ENCODE measurements at regions not wholly inside any gene's neighbourhood (a gene's known extent, or its start where the extent isn't known, plus 50 kb on each side); places are given as distances from the start of the nearest gene placed in this dataset.
"Not testable (repeated sequence)": the region's sequence is repeated elsewhere in the genome, so short reads cannot be mapped to it uniquely, and the experiment has no call there.

DNA sequence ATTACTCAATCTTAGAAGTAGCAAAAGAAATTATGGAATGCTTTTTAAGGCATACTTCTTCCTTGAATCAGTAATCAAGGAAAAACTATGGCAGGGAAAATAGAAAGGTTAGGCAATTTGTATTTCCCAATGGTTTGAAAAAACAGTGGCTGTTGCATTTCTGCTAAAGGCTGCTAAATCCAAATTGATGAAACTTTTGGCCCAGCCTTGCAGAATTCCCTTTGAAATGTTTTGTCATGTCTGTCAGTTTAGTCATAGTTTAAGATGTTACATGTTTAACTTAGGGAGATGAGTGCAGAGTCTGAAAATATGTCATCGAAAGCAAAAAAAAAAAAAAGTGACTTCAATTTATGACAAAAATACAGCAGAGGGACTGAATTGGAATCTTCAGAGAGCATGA is 878.9 kb upstream of the WWC1 start:
- H3K9me3 ChIP-seq (ENCODE audit: control insufficient read depth in 2 of 2, low read length in 2 of 2): no peaks in the 10 kb centered on the region
- ATAC-seq (ENCODE audit: low read depth in 2 of 2): no peak
- H3K27me3 Mint-ChIP-seq: no peaks in the 10 kb centered on the region
- no peaks in the 10 kb centered on the region for H3K4me1 Mint-ChIP-seq
- DNase-seq: no peak
- H3K4me3 Mint-ChIP-seq: no peak overlapping the region
- H3K4me3 ChIP-seq (ENCODE audit: low read depth, low read length): no peak overlapping the region
- peaks cover 0 to 10% (median 3%) of the 10 kb centered on the region in 7 donors for H3K9me3 Mint-ChIP-seq
- no peaks in the 10 kb centered on the region for H3K27me3 ChIP-seq (ENCODE audit: control insufficient read depth, insufficient read depth, low read length)
- no peak overlapping the region for H3K27ac Mint-ChIP-seq
- no peaks in the 10 kb centered on the region for H3K36me3 ChIP-seq (ENCODE audit: control insufficient read depth, insufficient read depth, low read length)
- H3K27ac ChIP-seq (ENCODE audit: insufficient read depth, low read length, poor library complexity, severe bottlenecking): no peak overlapping the region
- H3K4me1 ChIP-seq (ENCODE audit: control insufficient read depth, insufficient read depth, low read length, poor library complexity, severe bottlenecking): no peaks in the 10 kb centered on the region
- no peaks in the 10 kb centered on the region for H3K36me3 Mint-ChIP-seq

GRCh38 chr5:167413506-167413905 is 877.9 kb upstream of the WWC1 start:
- no peak overlapping the region for H3K27ac ChIP-seq (ENCODE audit: insufficient read depth, low read length, poor library complexity, severe bottlenecking)
- Mint-ChIP-seq H3K4me3 (no peak overlapping the region), H3K27ac (no peak overlapping the region), H3K4me1 (no peaks in the 10 kb centered on the region), H3K9me3 (peaks cover 0 to 13% (median 4%) of the 10 kb centered on the region in 7 donors), H3K36me3 (no peaks in the 10 kb centered on the region), H3K27me3 (no peaks in the 10 kb centered on the region)
- peaks cover 0 to 2% of the 10 kb centered on the region in 2 experiments for H3K9me3 ChIP-seq (ENCODE audit: control insufficient read depth in 2 of 2, low read length in 2 of 2)
- H3K4me3 ChIP-seq (ENCODE audit: low read depth, low read length): no peak overlapping the region
- H3K36me3 ChIP-seq (ENCODE audit: control insufficient read depth, insufficient read depth, low read length): no peaks in the 10 kb centered on the region
- no peaks in the 10 kb centered on the region for H3K27me3 ChIP-seq (ENCODE audit: control insufficient read depth, insufficient read depth, low read length)
- ATAC-seq (ENCODE audit: low read depth in 2 of 2) (no peak), DNase-seq (no peak)
- H3K4me1 ChIP-seq (ENCODE audit: control insufficient read depth, insufficient read depth, low read length, poor library complexity, severe bottlenecking): no peaks in the 10 kb centered on the region

DNA sequence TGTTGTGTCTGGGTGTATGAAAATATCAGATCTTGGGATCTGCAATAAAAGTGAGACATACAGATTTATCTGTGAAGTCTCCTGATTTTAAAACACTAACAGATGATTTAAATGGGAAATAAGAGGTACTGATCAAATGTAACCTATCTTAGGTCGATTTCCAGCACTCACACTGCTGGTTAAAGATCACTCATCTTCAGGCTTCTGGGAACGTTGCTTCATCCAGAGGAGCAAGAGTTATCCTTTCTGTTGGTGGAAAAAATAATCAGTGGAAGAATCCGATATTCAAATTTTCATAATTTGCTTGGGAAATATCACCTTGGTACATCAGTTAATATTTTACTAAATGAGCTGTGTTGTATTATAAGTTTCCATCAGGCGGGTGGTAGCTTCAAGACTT is 876.8 kb upstream of the WWC1 start:
- Histone ChIP-seq H3K9me3 (ENCODE audit: control insufficient read depth in 2 of 2, low read length in 2 of 2) (peaks cover 0 to 3% of the 10 kb centered on the region in 2 experiments), H3K4me1 (ENCODE audit: control insufficient read depth, insufficient read depth, low read length, poor library complexity, severe bottlenecking) (no peaks in the 10 kb centered on the region), H3K27ac (ENCODE audit: insufficient read depth, low read length, poor library complexity, severe bottlenecking) (no peak overlapping the region), H3K36me3 (ENCODE audit: control insufficient read depth, insufficient read depth, low read length) (no peaks in the 10 kb centered on the region), H3K4me3 (ENCODE audit: low read depth, low read length) (no peak overlapping the region), H3K27me3 (ENCODE audit: control insufficient read depth, insufficient read depth, low read length) (no peaks in the 10 kb centered on the region)
- no peak overlapping the region for H3K4me3 Mint-ChIP-seq
- no peaks in the 10 kb centered on the region for H3K27me3 Mint-ChIP-seq
- H3K36me3 Mint-ChIP-seq: no peaks in the 10 kb centered on the region
- DNase-seq (no peak), ATAC-seq (ENCODE audit: low read depth in 2 of 2) (no peak)
- no peaks in the 10 kb centered on the region for H3K4me1 Mint-ChIP-seq
- no peak overlapping the region for H3K27ac Mint-ChIP-seq
- H3K9me3 Mint-ChIP-seq: peaks cover 0 to 16% (median 3%) of the 10 kb centered on the region in 7 donors

GRCh38 chr5:167415779-167416746 is 875.4 kb upstream of the WWC1 start:
- H3K4me3 Mint-ChIP-seq: no peak overlapping the region
- H3K27me3 Mint-ChIP-seq: no peaks in the 10 kb centered on the region
- Histone ChIP-seq H3K4me3 (ENCODE audit: low read depth, low read length) (no peak overlapping the region), H3K36me3 (ENCODE audit: control insufficient read depth, insufficient read depth, low read length) (no peaks in the 10 kb centered on the region), H3K9me3 (ENCODE audit: control insufficient read depth in 2 of 2, low read length in 2 of 2) (peaks cover 0 to 3% of the 10 kb centered on the region in 2 experiments), H3K27ac (ENCODE audit: insufficient read depth, low read length, poor library complexity, severe bottlenecking) (no peak overlapping the region), H3K27me3 (ENCODE audit: control insufficient read depth, insufficient read depth, low read length) (no peaks in the 10 kb centered on the region), H3K4me1 (ENCODE audit: control insufficient read depth, insufficient read depth, low read length, poor library complexity, severe bottlenecking) (no peaks in the 10 kb centered on the region)
- H3K4me1 Mint-ChIP-seq: no peaks in the 10 kb centered on the region
- H3K36me3 Mint-ChIP-seq: no peaks in the 10 kb centered on the region
- ATAC-seq (ENCODE audit: low read depth in 2 of 2): no peak
- peaks cover 0 to 25% (median 3%) of the 10 kb centered on the region in 7 donors for H3K9me3 Mint-ChIP-seq
- DNase-seq: no peak
- H3K27ac Mint-ChIP-seq: no peak overlapping the region

GRCh38 chr5:167417662-167418061 is 873.8 kb upstream of the WWC1 start:
- DNase-seq (no peak), ATAC-seq (ENCODE audit: low read depth in 2 of 2) (no peak)
- Mint-ChIP-seq H3K4me3 (no peak overlapping the region), H3K36me3 (no peaks in the 10 kb centered on the region), H3K9me3 (peaks cover 0 to 33% (median 4%) of the 10 kb centered on the region in 7 donors), H3K27ac (no peak overlapping the region), H3K27me3 (no peaks in the 10 kb centered on the region), H3K4me1 (no peaks in the 10 kb centered on the region)
- no peak overlapping the region for H3K27ac ChIP-seq (ENCODE audit: insufficient read depth, low read length, poor library complexity, severe bottlenecking)
- no peaks in the 10 kb centered on the region for H3K4me1 ChIP-seq (ENCODE audit: control insufficient read depth, insufficient read depth, low read length, poor library complexity, severe bottlenecking)
- peaks cover 0 to 3% of the 10 kb centered on the region in 2 experiments for H3K9me3 ChIP-seq (ENCODE audit: control insufficient read depth in 2 of 2, low read length in 2 of 2)
- no peak overlapping the region for H3K4me3 ChIP-seq (ENCODE audit: low read depth, low read length)
- no peaks in the 10 kb centered on the region for H3K36me3 ChIP-seq (ENCODE audit: control insufficient read depth, insufficient read depth, low read length)
- no peaks in the 10 kb centered on the region for H3K27me3 ChIP-seq (ENCODE audit: control insufficient read depth, insufficient read depth, low read length)

DNA sequence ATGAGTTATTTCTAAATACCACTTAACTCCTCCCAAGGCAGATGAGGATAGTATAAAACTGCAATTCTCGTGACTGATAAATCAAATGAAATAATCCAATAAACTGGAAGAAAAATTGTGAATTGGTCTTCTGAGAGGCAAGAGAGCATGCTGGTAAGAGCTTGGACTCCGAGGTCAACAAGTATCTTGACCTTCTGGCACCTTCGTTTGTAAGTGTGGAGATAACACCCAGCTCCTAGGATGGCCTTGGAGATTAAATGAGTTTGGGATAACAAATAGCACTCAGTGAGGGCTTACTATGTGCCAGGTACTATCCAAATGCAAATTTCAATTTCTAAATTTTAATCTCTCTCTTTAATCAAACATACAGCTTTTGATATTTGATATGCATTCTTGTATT is 866.3 kb upstream of the WWC1 start:
- Histone ChIP-seq H3K27me3 (ENCODE audit: control insufficient read depth, insufficient read depth, low read length) (no peaks in the 10 kb centered on the region), H3K4me3 (ENCODE audit: low read depth, low read length) (no peak overlapping the region), H3K27ac (ENCODE audit: insufficient read depth, low read length, poor library complexity, severe bottlenecking) (no peak overlapping the region), H3K9me3 (ENCODE audit: control insufficient read depth in 2 of 2, low read length in 2 of 2) (peaks cover 0 to 5% of the 10 kb centered on the region in 2 experiments), H3K4me1 (ENCODE audit: control insufficient read depth, insufficient read depth, low read length, poor library complexity, severe bottlenecking) (no peaks in the 10 kb centered on the region), H3K36me3 (ENCODE audit: control insufficient read depth, insufficient read depth, low read length) (no peaks in the 10 kb centered on the region)
- no peak overlapping the region for H3K27ac Mint-ChIP-seq
- no peaks in the 10 kb centered on the region for H3K4me1 Mint-ChIP-seq
- DNase-seq: no peak
- no peaks in the 10 kb centered on the region for H3K27me3 Mint-ChIP-seq
- H3K4me3 Mint-ChIP-seq: no peak overlapping the region
- no peak for ATAC-seq (ENCODE audit: low read depth in 2 of 2)
- H3K9me3 Mint-ChIP-seq: peaks cover 0 to 25% (median 2%) of the 10 kb centered on the region in 7 donors
- no peaks in the 10 kb centered on the region for H3K36me3 Mint-ChIP-seq

GRCh38 chr5:167426501-167426900 is 864.9 kb upstream of the WWC1 start:
- H3K4me1 ChIP-seq (ENCODE audit: control insufficient read depth, insufficient read depth, low read length, poor library complexity, severe bottlenecking): no peaks in the 10 kb centered on the region
- no peak overlapping the region for H3K27ac Mint-ChIP-seq
- peaks cover 0 to 5% of the 10 kb centered on the region in 2 experiments for H3K9me3 ChIP-seq (ENCODE audit: control insufficient read depth in 2 of 2, low read length in 2 of 2)
- H3K27ac ChIP-seq (ENCODE audit: insufficient read depth, low read length, poor library complexity, severe bottlenecking): no peak overlapping the region
- no peak overlapping the region for H3K4me3 ChIP-seq (ENCODE audit: low read depth, low read length)
- H3K27me3 ChIP-seq (ENCODE audit: control insufficient read depth, insufficient read depth, low read length): no peaks in the 10 kb centered on the region
- H3K36me3 ChIP-seq (ENCODE audit: control insufficient read depth, insufficient read depth, low read length): no peaks in the 10 kb centered on the region
- H3K27me3 Mint-ChIP-seq: no peaks in the 10 kb centered on the region
- no peaks in the 10 kb centered on the region for H3K4me1 Mint-ChIP-seq
- peaks cover 0 to 19% (median 2%) of the 10 kb centered on the region in 7 donors for H3K9me3 Mint-ChIP-seq
- no peak overlapping the region for H3K4me3 Mint-ChIP-seq
- DNase-seq: no peak
- H3K36me3 Mint-ChIP-seq: no peaks in the 10 kb centered on the region
- no peak for ATAC-seq (ENCODE audit: low read depth in 2 of 2)

DNA sequence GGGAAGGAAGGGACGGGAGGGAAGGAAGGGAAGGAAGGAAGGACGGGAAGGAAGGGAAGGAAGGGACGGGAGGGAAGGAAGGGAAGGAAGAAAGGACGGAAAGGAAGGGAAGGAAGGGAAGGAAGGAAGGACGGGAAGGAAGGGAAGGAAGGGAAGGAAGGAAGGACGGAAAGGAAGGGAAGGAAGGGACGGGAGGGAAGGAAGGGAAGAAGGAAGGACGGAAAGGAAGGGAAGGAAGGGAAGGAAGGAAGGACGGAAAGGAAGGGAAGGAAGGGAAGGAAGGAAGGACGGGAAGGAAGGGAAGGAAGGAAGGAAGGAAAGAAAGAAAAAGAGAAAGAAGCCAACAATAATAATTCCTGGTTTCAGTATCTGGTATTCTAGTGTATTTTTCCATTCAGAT is 863.8 kb upstream of the WWC1 start:
- not testable (repeated sequence) for H3K27ac ChIP-seq (ENCODE audit: insufficient read depth, low read length, poor library complexity, severe bottlenecking); H3K36me3 Mint-ChIP-seq; DNase-seq; H3K27me3 Mint-ChIP-seq; H3K27me3 ChIP-seq (ENCODE audit: control insufficient read depth, insufficient read depth, low read length); ATAC-seq (ENCODE audit: low read depth in 2 of 2); H3K4me1 ChIP-seq (ENCODE audit: control insufficient read depth, insufficient read depth, low read length, poor library complexity, severe bottlenecking); H3K36me3 ChIP-seq (ENCODE audit: control insufficient read depth, insufficient read depth, low read length); H3K9me3 ChIP-seq (ENCODE audit: control insufficient read depth in 2 of 2, low read length in 2 of 2); H3K4me3 Mint-ChIP-seq; H3K4me1 Mint-ChIP-seq; H3K27ac Mint-ChIP-seq; H3K4me3 ChIP-seq (ENCODE audit: low read depth, low read length)
- peaks cover 1 to 12% (median 3%) of the 10 kb centered on the region in 7 donors for H3K9me3 Mint-ChIP-seq
